ENCODE measurements at regions not wholly inside any gene's neighbourhood (a gene's known extent, or its start where the extent isn't known, plus 50 kb on each side); places are given as distances from the start of the nearest gene placed in this dataset.

- Histone ChIP-seq H3K4me1 (no peaks in the 10 kb centered on the region), H3K9me3 (no peaks in the 10 kb centered on the region), H3K27me3 (no peaks in the 10 kb centered on the region), H3K36me3 (replicated peaks in 1 of 2; ENCODE audit: insufficient read depth in 1 of 2, low read depth in 2 of 2) (no peaks in the 10 kb centered on the region), H3K4me3 (no peak overlapping the region), H3K27ac (no peak overlapping the region)
- TF ChIP-seq, protein P1, sequence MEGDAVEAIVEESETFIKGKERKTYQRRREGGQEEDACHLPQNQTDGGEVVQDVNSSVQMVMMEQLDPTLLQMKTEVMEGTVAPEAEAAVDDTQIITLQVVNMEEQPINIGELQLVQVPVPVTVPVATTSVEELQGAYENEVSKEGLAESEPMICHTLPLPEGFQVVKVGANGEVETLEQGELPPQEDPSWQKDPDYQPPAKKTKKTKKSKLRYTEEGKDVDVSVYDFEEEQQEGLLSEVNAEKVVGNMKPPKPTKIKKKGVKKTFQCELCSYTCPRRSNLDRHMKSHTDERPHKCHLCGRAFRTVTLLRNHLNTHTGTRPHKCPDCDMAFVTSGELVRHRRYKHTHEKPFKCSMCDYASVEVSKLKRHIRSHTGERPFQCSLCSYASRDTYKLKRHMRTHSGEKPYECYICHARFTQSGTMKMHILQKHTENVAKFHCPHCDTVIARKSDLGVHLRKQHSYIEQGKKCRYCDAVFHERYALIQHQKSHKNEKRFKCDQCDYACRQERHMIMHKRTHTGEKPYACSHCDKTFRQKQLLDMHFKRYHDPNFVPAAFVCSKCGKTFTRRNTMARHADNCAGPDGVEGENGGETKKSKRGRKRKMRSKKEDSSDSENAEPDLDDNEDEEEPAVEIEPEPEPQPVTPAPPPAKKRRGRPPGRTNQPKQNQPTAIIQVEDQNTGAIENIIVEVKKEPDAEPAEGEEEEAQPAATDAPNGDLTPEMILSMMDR (IDR thresholded peaks at IDR 0.05) = no peak
- intact Hi-C loops (cut with DNase I) = no loop called here
- ATAC-seq (no peak), DNase-seq (no peak)
- 50% methylated on average over 2 of the region's 2 CpGs for WGBS, 2 donors
Observed at GRCh38 chr12:131331148-131331750, 377.5 kb downstream of the ADGRD1 start.

- Histone ChIP-seq H3K36me3 (replicated peaks in 1 of 2; ENCODE audit: insufficient read depth in 1 of 2, low read depth in 2 of 2) (no peaks in the 10 kb centered on the region), H3K27me3 (no peaks in the 10 kb centered on the region), H3K4me3 (no peak overlapping the region), H3K27ac (no peak overlapping the region), H3K4me1 (no peaks in the 10 kb centered on the region), H3K9me3 (no peaks in the 10 kb centered on the region)
- no peak for TF ChIP-seq POLR2A (IDR thresholded peaks at IDR 0.05)
- TF ChIP-seq, protein P1 (IDR thresholded peaks at IDR 0.05) = no peak
- 58 to 63% methylated on average over 9 to 12 of the region's 12 CpGs for WGBS, 2 donors
- intact Hi-C loops (cut with DNase I) = no loop called here
- DNase-seq (no peak), ATAC-seq (no peak)
Observed at GRCh38 chr12:131332224-131332623, 378.5 kb downstream of the ADGRD1 start.

DNA sequence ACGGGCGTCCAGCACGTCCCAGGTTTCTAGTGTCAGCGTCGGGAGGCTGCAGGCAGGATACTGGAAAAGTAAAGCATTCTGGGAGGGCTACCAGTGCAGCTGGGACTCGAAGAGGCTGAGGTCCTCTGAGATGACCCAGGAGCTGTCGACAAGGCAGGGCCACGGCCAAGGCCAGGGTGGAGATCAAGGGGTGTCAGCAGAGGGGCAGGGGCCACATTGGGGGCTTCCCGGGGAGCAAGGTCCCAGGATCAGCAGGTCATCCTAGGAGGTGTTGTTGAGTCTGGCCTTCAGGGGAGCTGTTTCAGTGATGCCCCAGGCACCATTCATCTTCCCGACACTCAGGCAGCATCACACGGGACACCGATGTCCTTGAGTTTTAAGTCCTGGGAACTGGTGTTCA is 377.8 kb upstream of the SFSWAP start:
- Histone ChIP-seq H3K27ac (no peak overlapping the region), H3K4me1 (no peaks in the 10 kb centered on the region), H3K4me3 (no peak overlapping the region), H3K27me3 (no peaks in the 10 kb centered on the region), H3K9me3 (no peaks in the 10 kb centered on the region), H3K36me3 (replicated peaks in 1 of 2; ENCODE audit: insufficient read depth in 1 of 2, low read depth in 2 of 2) (no peaks in the 10 kb centered on the region)
- TF ChIP-seq, protein P1 (IDR thresholded peaks at IDR 0.05) = no peak
- no peak for TF ChIP-seq POLR2A (IDR thresholded peaks at IDR 0.05)
- intact Hi-C loops (cut with DNase I) = no loop called here
- DNase-seq (no peak), ATAC-seq (no peak)
- WGBS, 2 donors = 69 to 77% methylated on average over 12 of the region's 12 CpGs

- Histone ChIP-seq H3K36me3 (replicated peaks in 1 of 2; ENCODE audit: insufficient read depth in 1 of 2, low read depth in 2 of 2) (no peaks in the 10 kb centered on the region), H3K4me1 (no peaks in the 10 kb centered on the region), H3K4me3 (no peak overlapping the region), H3K27ac (no peak overlapping the region), H3K27me3 (no peaks in the 10 kb centered on the region), H3K9me3 (no peaks in the 10 kb centered on the region)
- 69 to 80% methylated on average over 14 to 15 of the region's 15 CpGs for WGBS, 2 donors
- ATAC-seq = no peak
- intact Hi-C loops (cut with DNase I) = no loop called here
- DNase-seq = no peak
- TF ChIP-seq POLR2A (IDR thresholded peaks at IDR 0.05) = no peak
- TF ChIP-seq, protein P1 (IDR thresholded peaks at IDR 0.05) = no peak
Observed at GRCh38 chr12:131333621-131334440, 377.1 kb upstream of the SFSWAP start.
